ENCODE measurements at regions not wholly inside any gene's neighbourhood (a gene's known extent, or its start where the extent isn't known, plus 50 kb on each side); places are given as distances from the start of the nearest gene placed in this dataset.

GRCh38 chr3:1971780-1972179, 126.9 kb upstream of the CNTN4 start:
- no peak overlapping the region for H3K27ac Mint-ChIP-seq (ENCODE audit: unreplicated experiment)
- H3K4me1 Mint-ChIP-seq (ENCODE audit: low read depth): peaks cover 24% of the 10 kb centered on the region
- TF ChIP-seq, protein P1, sequence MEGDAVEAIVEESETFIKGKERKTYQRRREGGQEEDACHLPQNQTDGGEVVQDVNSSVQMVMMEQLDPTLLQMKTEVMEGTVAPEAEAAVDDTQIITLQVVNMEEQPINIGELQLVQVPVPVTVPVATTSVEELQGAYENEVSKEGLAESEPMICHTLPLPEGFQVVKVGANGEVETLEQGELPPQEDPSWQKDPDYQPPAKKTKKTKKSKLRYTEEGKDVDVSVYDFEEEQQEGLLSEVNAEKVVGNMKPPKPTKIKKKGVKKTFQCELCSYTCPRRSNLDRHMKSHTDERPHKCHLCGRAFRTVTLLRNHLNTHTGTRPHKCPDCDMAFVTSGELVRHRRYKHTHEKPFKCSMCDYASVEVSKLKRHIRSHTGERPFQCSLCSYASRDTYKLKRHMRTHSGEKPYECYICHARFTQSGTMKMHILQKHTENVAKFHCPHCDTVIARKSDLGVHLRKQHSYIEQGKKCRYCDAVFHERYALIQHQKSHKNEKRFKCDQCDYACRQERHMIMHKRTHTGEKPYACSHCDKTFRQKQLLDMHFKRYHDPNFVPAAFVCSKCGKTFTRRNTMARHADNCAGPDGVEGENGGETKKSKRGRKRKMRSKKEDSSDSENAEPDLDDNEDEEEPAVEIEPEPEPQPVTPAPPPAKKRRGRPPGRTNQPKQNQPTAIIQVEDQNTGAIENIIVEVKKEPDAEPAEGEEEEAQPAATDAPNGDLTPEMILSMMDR (IDR thresholded peaks at IDR 0.05): no peak
- H3K36me3 Mint-ChIP-seq (ENCODE audit: low read depth): no peaks in the 10 kb centered on the region
- H3K9me3 Mint-ChIP-seq (ENCODE audit: low read depth): peaks cover 20% of the 10 kb centered on the region
- no peaks in the 10 kb centered on the region for H3K27me3 Mint-ChIP-seq (ENCODE audit: low read depth)
- DNase-seq (ENCODE audit: low spot score): no peak
- no peak overlapping the region for H3K4me3 Mint-ChIP-seq (ENCODE audit: unreplicated experiment)

DNA sequence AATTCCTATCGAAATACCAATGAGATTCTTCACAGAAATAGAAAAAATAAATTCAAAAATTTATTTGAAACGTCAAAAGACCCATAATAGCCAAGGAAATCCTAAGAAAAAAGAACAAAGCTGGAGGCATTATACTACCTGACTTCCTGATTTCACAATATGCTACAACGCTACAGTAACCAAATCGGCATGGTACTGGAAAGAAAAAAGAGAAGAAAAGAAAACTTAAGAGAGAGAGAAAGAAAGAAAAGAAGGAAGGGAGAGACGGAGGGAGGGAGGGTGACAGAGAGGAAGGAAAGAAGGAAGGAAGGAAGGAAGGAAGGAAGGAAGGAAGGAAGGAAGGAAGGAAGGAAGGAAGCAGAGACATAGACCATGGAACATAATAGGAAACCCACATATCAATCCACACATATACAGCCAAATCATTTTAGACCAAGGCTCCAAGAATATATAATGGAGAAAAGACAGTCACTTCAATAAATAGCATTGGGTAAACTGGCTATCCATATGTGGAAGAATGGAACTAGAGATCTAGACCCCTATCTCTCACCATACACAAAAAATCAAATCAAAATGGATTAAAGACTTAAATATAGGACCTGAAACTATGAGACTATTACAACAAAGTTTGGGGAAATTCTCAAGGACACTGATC, 118.6 kb upstream of the CNTN4 start:
- Mint-ChIP-seq H3K4me1 (ENCODE audit: low read depth) (no peaks in the 10 kb centered on the region), H3K36me3 (ENCODE audit: low read depth) (peaks cover 1% of the 10 kb centered on the region), H3K27me3 (ENCODE audit: low read depth) (no peaks in the 10 kb centered on the region), H3K4me3 (ENCODE audit: unreplicated experiment) (no peak overlapping the region), H3K9me3 (ENCODE audit: low read depth) (peaks cover 30% of the 10 kb centered on the region), H3K27ac (ENCODE audit: unreplicated experiment) (no peak overlapping the region)
- TF ChIP-seq, protein P1 (IDR thresholded peaks at IDR 0.05): no peak
- no peak for DNase-seq (ENCODE audit: low spot score)

GRCh38 chr3:1987980-1988379, 110.7 kb upstream of the CNTN4 start:
- no peak for DNase-seq (ENCODE audit: low spot score)
- H3K9me3 Mint-ChIP-seq (ENCODE audit: low read depth): peaks cover 3% of the 10 kb centered on the region
- H3K36me3 Mint-ChIP-seq (ENCODE audit: low read depth): no peaks in the 10 kb centered on the region
- no peaks in the 10 kb centered on the region for H3K27me3 Mint-ChIP-seq (ENCODE audit: low read depth)
- H3K4me1 Mint-ChIP-seq (ENCODE audit: low read depth): no peaks in the 10 kb centered on the region
- TF ChIP-seq, protein P1 (IDR thresholded peaks at IDR 0.05): peak; percentile 76
- H3K4me3 Mint-ChIP-seq (ENCODE audit: unreplicated experiment): no peak overlapping the region
- no peak overlapping the region for H3K27ac Mint-ChIP-seq (ENCODE audit: unreplicated experiment)

- Mint-ChIP-seq H3K4me1 (ENCODE audit: low read depth) (no peaks in the 10 kb centered on the region), H3K27ac (ENCODE audit: unreplicated experiment) (no peak overlapping the region), H3K4me3 (ENCODE audit: unreplicated experiment) (no peak overlapping the region), H3K9me3 (ENCODE audit: low read depth) (peaks cover 4% of the 10 kb centered on the region), H3K36me3 (ENCODE audit: low read depth) (no peaks in the 10 kb centered on the region), H3K27me3 (ENCODE audit: low read depth) (no peaks in the 10 kb centered on the region)
- TF ChIP-seq, protein P1 (IDR thresholded peaks at IDR 0.05): no peak
- no peak for DNase-seq (ENCODE audit: low spot score)
These were observed 99.9 kb upstream of the CNTN4 start for GRCh38 chr3:1998739-1999138.

DNA sequence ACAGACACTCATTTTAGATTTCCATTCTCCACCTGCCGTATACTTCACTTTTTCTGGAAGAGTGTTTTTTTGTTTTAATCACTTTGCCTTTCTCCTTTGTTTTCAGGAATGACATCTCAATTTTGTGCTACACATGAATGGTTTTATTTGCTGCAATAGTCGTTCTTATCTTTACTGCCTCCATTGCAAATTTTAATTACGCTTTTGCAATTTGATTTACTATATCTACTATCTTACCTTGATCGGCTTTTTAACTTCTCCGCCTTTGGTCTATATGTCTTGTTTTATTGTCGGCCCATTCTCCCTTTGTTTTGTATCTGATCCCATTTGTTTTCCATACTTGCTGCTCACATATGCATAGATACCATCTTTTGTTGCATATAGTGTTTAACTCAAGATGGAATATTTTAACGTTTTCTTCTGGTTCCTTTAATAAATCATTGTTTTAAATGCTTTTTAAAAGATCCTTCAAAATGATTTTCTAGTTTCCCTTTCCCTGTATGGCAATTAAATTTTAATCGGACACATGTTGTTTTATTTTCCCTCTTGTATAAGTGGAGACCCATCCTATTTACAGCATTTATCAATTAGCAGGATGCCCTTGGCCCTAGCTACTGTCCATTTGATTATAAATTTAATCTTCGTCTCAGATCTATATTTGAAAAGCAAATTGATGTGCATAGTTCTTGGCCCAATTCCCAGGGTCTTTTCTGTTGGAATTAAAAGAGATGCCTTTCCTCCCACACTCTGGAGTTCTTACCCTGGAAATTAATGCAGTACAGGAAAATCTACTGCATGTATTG, 97.2 kb upstream of the CNTN4 start:
- Mint-ChIP-seq H3K4me3 (ENCODE audit: unreplicated experiment) (no peak overlapping the region), H3K27me3 (ENCODE audit: low read depth) (no peaks in the 10 kb centered on the region), H3K36me3 (ENCODE audit: low read depth) (no peaks in the 10 kb centered on the region), H3K27ac (ENCODE audit: unreplicated experiment) (no peak overlapping the region), H3K9me3 (ENCODE audit: low read depth) (peaks cover 8% of the 10 kb centered on the region), H3K4me1 (ENCODE audit: low read depth) (no peaks in the 10 kb centered on the region)
- TF ChIP-seq, protein P1 (IDR thresholded peaks at IDR 0.05): no peak
- DNase-seq (ENCODE audit: low spot score): no peak
